Type B pancreatic cell (in vitro differentiated cells): ENCODE measurements at regions not wholly inside any gene's neighbourhood (a gene's known extent, or its start where the extent isn't known, plus 50 kb on each side); places are given as distances from the start of the nearest gene placed in this dataset.
"Not testable (repeated sequence)": the region's sequence is repeated elsewhere in the genome, so short reads cannot be mapped to it uniquely, and the experiment has no call there.

Source experiments
- DNase-seq: peaks from one replicate; pipeline ENCODE4 v3.0.0; 2021; ENCODE audit warnings: mixed read lengths; ENCODE audit not compliant: unreplicated experiment; ENCODE audit errors: extremely low spot score
- H3K27ac Mint-ChIP-seq: 2 replicates; pipeline ENCODE4 v1.8.0; 2021; ENCODE audit warnings: mild to moderate bottlenecking, mixed read lengths
- H3K27me3 Mint-ChIP-seq: 2 replicates; pipeline ENCODE4 v1.8.0; 2021; ENCODE audit warnings: mixed read lengths
- H3K36me3 Mint-ChIP-seq: 2 replicates; pipeline ENCODE4 v1.8.0; 2021; ENCODE audit warnings: mixed read lengths
- H3K4me1 Mint-ChIP-seq: one replicate; pipeline ENCODE4 v1.8.0; 2021; ENCODE audit warnings: mixed read lengths; ENCODE audit not compliant: unreplicated experiment
- H3K4me3 Mint-ChIP-seq: 2 replicates; pipeline ENCODE4 v1.8.0; 2021; ENCODE audit warnings: mild to moderate bottlenecking, mixed read lengths
- H3K9me3 Mint-ChIP-seq: 2 replicates; pipeline ENCODE4 v1.8.0; 2021; ENCODE audit warnings: mixed read lengths
- TF ChIP-seq, protein P1 (sequence below): fragments of 200-600 bp; sonication (generic); conservative IDR thresholded peaks from 2 replicates; pipeline ENCODE4 v1.5.0; 2021; ENCODE audit warnings: antibody characterized with exemption, mild to moderate bottlenecking

GRCh38 chr12:68984796-68985573 is 52.0 kb upstream of the CPM start:
- Mint-ChIP-seq H3K36me3 (no peaks in the 10 kb centered on the region), H3K4me1 (no peaks in the 10 kb centered on the region), H3K27ac (no peak overlapping the region), H3K27me3 (no peaks in the 10 kb centered on the region), H3K4me3 (no peak overlapping the region), H3K9me3 (peaks cover 3% of the 10 kb centered on the region)
- TF ChIP-seq, protein P1, sequence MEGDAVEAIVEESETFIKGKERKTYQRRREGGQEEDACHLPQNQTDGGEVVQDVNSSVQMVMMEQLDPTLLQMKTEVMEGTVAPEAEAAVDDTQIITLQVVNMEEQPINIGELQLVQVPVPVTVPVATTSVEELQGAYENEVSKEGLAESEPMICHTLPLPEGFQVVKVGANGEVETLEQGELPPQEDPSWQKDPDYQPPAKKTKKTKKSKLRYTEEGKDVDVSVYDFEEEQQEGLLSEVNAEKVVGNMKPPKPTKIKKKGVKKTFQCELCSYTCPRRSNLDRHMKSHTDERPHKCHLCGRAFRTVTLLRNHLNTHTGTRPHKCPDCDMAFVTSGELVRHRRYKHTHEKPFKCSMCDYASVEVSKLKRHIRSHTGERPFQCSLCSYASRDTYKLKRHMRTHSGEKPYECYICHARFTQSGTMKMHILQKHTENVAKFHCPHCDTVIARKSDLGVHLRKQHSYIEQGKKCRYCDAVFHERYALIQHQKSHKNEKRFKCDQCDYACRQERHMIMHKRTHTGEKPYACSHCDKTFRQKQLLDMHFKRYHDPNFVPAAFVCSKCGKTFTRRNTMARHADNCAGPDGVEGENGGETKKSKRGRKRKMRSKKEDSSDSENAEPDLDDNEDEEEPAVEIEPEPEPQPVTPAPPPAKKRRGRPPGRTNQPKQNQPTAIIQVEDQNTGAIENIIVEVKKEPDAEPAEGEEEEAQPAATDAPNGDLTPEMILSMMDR: no peak
- no peak for DNase-seq

GRCh38 chr12:68997526-68997925 is 64.6 kb upstream of the CPM start:
- H3K4me1 Mint-ChIP-seq, H3K27ac Mint-ChIP-seq, H3K27me3 Mint-ChIP-seq, H3K36me3 Mint-ChIP-seq, H3K9me3 Mint-ChIP-seq, DNase-seq, H3K4me3 Mint-ChIP-seq: not testable (repeated sequence)

- H3K36me3 Mint-ChIP-seq: no peaks in the 10 kb centered on the region
- H3K9me3 Mint-ChIP-seq: no peaks in the 10 kb centered on the region
- no peak for DNase-seq
- H3K27ac Mint-ChIP-seq: no peak overlapping the region
- no peaks in the 10 kb centered on the region for H3K27me3 Mint-ChIP-seq
- H3K4me3 Mint-ChIP-seq: no peak overlapping the region
- H3K4me1 Mint-ChIP-seq: no peaks in the 10 kb centered on the region
- TF ChIP-seq, protein P1: no peak
These were observed 65.1 kb upstream of the CPM start for GRCh38 chr12:68998041-68998440.

DNA sequence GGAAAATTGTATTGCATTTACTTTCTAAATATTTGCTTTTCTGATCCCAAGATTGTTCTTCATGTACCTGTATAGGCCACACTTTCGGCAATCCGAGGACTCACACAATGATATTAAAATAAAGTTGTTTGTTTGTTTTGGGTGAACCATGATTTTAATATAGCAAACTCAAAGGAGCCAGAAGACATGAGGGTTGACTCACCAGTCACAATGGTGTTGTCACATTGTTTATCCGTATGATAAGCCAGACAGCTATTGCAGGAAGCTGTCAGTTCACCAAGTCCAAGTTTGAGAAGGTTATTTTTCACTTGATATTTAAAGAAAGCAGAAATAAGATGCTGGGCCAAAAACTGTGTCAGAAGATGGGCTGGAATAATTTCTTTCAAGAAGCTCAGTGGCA is 67.1 kb upstream of the CPM start:
- H3K27me3 Mint-ChIP-seq: no peaks in the 10 kb centered on the region

DNA sequence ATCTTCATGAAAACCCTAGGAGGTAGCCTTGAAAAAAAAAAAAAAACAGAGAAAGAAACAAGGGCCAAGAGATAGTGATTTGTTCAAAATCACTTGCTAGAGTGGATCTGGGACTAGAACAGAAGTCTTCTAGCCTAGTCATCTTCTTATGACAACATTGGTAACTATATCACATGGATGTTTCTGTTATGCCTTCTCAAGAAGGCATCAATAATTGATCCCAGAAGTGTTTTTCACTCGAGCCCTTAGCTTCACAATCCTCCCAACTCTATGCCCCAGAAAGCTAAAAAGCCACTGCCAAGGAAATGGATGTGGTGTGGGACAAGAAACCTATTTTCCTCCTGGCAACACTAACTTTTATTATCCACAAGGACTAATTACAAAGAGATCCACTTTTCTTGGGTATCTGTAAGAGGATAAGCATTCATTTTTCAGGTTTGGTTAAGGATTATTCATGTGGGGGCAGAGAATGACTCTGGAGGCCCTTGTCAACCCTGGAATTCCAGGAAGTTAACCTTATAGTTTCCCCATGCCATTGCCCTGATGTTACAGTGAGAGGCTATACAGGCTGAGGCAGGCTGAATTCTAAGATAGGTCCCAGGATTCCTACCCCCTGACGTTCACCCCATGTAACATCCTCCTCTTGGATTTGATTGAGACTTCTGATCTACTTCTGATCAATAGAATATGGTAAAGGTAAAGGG is 67.7 kb upstream of the CPM start:
- H3K4me3 Mint-ChIP-seq: no peak overlapping the region
- DNase-seq: no peak
- no peaks in the 10 kb centered on the region for H3K36me3 Mint-ChIP-seq
- TF ChIP-seq, protein P1: no peak
- H3K27ac Mint-ChIP-seq: peak overlapping the region; percentile 43
- no peaks in the 10 kb centered on the region for H3K4me1 Mint-ChIP-seq
- H3K9me3 Mint-ChIP-seq: no peaks in the 10 kb centered on the region
- H3K27me3 Mint-ChIP-seq: no peaks in the 10 kb centered on the region

More for the DNA sequence above, 67.1 kb upstream of the CPM start:
- TF ChIP-seq, protein P1: no peak
- Mint-ChIP-seq H3K36me3 (no peaks in the 10 kb centered on the region), H3K4me3 (no peak overlapping the region), H3K27ac (no peak overlapping the region), H3K9me3 (no peaks in the 10 kb centered on the region), H3K4me1 (no peaks in the 10 kb centered on the region)
- DNase-seq: no peak

GRCh38 chr12:69001251-69001650 is 68.3 kb upstream of the CPM start:
- Mint-ChIP-seq H3K9me3 (no peaks in the 10 kb centered on the region), H3K4me3 (no peak overlapping the region), H3K36me3 (no peaks in the 10 kb centered on the region), H3K27me3 (no peaks in the 10 kb centered on the region), H3K4me1 (peaks cover 5% of the 10 kb centered on the region), H3K27ac (peak overlapping the region; percentile 43)
- DNase-seq: no peak
- TF ChIP-seq, protein P1: no peak
